ENCODE measurements at regions not wholly inside any gene's neighbourhood (a gene's known extent, or its start where the extent isn't known, plus 50 kb on each side); places are given as distances from the start of the nearest gene placed in this dataset.

- DNase-seq: no peak
These were observed 80.9 kb downstream of the CLDN34 start for GRCh38 chrX:10048076-10048475.

GRCh38 chrX:10048707-10049106, 81.5 kb downstream of the CLDN34 start:
- no peak for DNase-seq

GRCh38 chrX:10049236-10049635, 82.1 kb downstream of the CLDN34 start:
- DNase-seq: no peak

GRCh38 chrX:10050481-10050880, 83.3 kb downstream of the CLDN34 start:
- peak; percentile 48 for DNase-seq

- DNase-seq: no peak
These were observed 84.8 kb downstream of the CLDN34 start for GRCh38 chrX:10051866-10052480.

- DNase-seq: no peak
These were observed 85.9 kb downstream of the CLDN34 start for GRCh38 chrX:10052906-10053625.

GRCh38 chrX:10054396-10054795, 87.2 kb downstream of the CLDN34 start:
- DNase-seq: peak; percentile 40

- no peak for DNase-seq
These were observed 88.3 kb downstream of the CLDN34 start for GRCh38 chrX:10055430-10055829.

GRCh38 chrX:10062352-10062751, 94.4 kb upstream of the CLCN4 start:
- DNase-seq: no peak

- DNase-seq: no peak
These were observed 93.8 kb upstream of the CLCN4 start for GRCh38 chrX:10062980-10063379.

- DNase-seq: no peak
These were observed 92.0 kb upstream of the CLCN4 start for GRCh38 chrX:10064736-10065135.

- no peak for DNase-seq
These were observed 85.9 kb upstream of the CLCN4 start for GRCh38 chrX:10070714-10071436.

GRCh38 chrX:10071451-10072144, 85.2 kb upstream of the CLCN4 start:
- peak; percentile 20 for DNase-seq

- no peak for DNase-seq
These were observed 83.8 kb upstream of the CLCN4 start for GRCh38 chrX:10072786-10073568.

GRCh38 chrX:10073671-10074070, 83.1 kb upstream of the CLCN4 start:
- no peak for DNase-seq

- DNase-seq: no peak
These were observed 82.4 kb upstream of the CLCN4 start for GRCh38 chrX:10074241-10074941.

GRCh38 chrX:10076765-10077164, 80.0 kb upstream of the CLCN4 start:
- no peak for DNase-seq

GRCh38 chrX:10077425-10078188, 79.2 kb upstream of the CLCN4 start:
- no peak for DNase-seq

- no peak for DNase-seq
These were observed 78.5 kb upstream of the CLCN4 start for GRCh38 chrX:10078266-10078665.

GRCh38 chrX:10079231-10079630, 77.5 kb upstream of the CLCN4 start:
- DNase-seq: no peak

- DNase-seq: no peak
These were observed 73.0 kb upstream of the CLCN4 start for GRCh38 chrX:10083809-10084208.

Measured in DMS79 treated with DMSO at 0.1 percent for 48 hours (cell line).